ENCODE measurements at regions not wholly inside any gene's neighbourhood (a gene's known extent, or its start where the extent isn't known, plus 50 kb on each side); places are given as distances from the start of the nearest gene placed in this dataset.
A peak's percentile ranks its signal among the peaks of the same experiment; 100 is the strongest.

- no peak for DNase-seq (ENCODE audit: low read depth in 2 of 2)
Observed at GRCh38 chr6:14254505-14254904, 136.9 kb downstream of the CD83 start.

- no peak for DNase-seq (ENCODE audit: low read depth in 2 of 2)
Observed at GRCh38 chr6:14255916-14256315, 138.3 kb downstream of the CD83 start.

GRCh38 chr6:14258117-14258516 is 140.5 kb downstream of the CD83 start:
- no peak for DNase-seq (ENCODE audit: low read depth in 2 of 2)

- DNase-seq (ENCODE audit: low read depth in 2 of 2): no peak
Observed at GRCh38 chr6:14258695-14259593, 141.4 kb downstream of the CD83 start.

GRCh38 chr6:14259594-14260152 is 142.1 kb downstream of the CD83 start:
- no peak for DNase-seq (ENCODE audit: low read depth in 2 of 2)

- DNase-seq (ENCODE audit: low read depth in 2 of 2): no peak
Observed at GRCh38 chr6:14260839-14261238, 143.3 kb downstream of the CD83 start.

GRCh38 chr6:14263881-14264424 is 146.4 kb downstream of the CD83 start:
- DNase-seq (ENCODE audit: low read depth in 2 of 2): no peak

- DNase-seq (ENCODE audit: low read depth in 2 of 2): no peak
Observed at GRCh38 chr6:14265049-14266021, 147.8 kb downstream of the CD83 start.

GRCh38 chr6:14266266-14266665 is 148.7 kb downstream of the CD83 start:
- no peak for DNase-seq (ENCODE audit: low read depth in 2 of 2)

GRCh38 chr6:14267885-14268660 is 150.5 kb downstream of the CD83 start:
- DNase-seq (ENCODE audit: low read depth in 2 of 2): no peak

GRCh38 chr6:14269436-14269835 is 151.9 kb downstream of the CD83 start:
- no peak for DNase-seq (ENCODE audit: low read depth in 2 of 2)

GRCh38 chr6:14270142-14270893 is 152.7 kb downstream of the CD83 start:
- DNase-seq (ENCODE audit: low read depth in 2 of 2): no peak

- peak; percentile 53 to 65 for DNase-seq (ENCODE audit: low read depth in 2 of 2)
Observed at GRCh38 chr6:14270925-14271788, 153.6 kb downstream of the CD83 start.

GRCh38 chr6:14271789-14272736 is 154.5 kb downstream of the CD83 start:
- DNase-seq (ENCODE audit: low read depth in 2 of 2): no peak

- DNase-seq (ENCODE audit: low read depth in 2 of 2): no peak
Observed at GRCh38 chr6:14272737-14273085, 155.1 kb downstream of the CD83 start.

GRCh38 chr6:14273191-14273590 is 155.6 kb downstream of the CD83 start:
- no peak for DNase-seq (ENCODE audit: low read depth in 2 of 2)

GRCh38 chr6:14274016-14274415 is 156.4 kb downstream of the CD83 start:
- no peak for DNase-seq (ENCODE audit: low read depth in 2 of 2)
